Uterus (tissue), 2 donors: ENCODE measurements at regions not wholly inside any gene's neighbourhood (a gene's known extent, or its start where the extent isn't known, plus 50 kb on each side); places are given as distances from the start of the nearest gene placed in this dataset.

Experiments
- CTCF ChIP-seq, 4 experiments: fragments of 200-600 bp in 2 of 4; fragments of 450-650 bp in 2 of 4; sonication (generic) in 2 of 4; IDR thresholded peaks; one replicate each; pipeline ENCODE4 v1.5.1; 2016 to 2019; ENCODE audit warnings: antibody characterized with exemption in 4 of 4, mild to moderate bottlenecking in 2 of 4, moderate library complexity in 1 of 4
- POLR2A ChIP-seq, 2 donors: fragments of 450-650 bp; IDR thresholded peaks; one replicate each; pipeline ENCODE4 v1.6.1; 2016; ENCODE audit warnings: antibody characterized with exemption in 2 of 2, mild to moderate bottlenecking in 1 of 2, moderate library complexity in 1 of 2

GRCh38 chr3:153331676-153332075 is 169.7 kb downstream of the RAP2B start:
- no peak for TF ChIP-seq CTCF (IDR thresholded peaks at IDR 0.05)
- no peak for TF ChIP-seq POLR2A (IDR thresholded peaks at IDR 0.05)
